Activated CD4-positive, alpha-beta T cell treated with anti-CD3 and anti-CD28 coated beads, Interleukin-2, amount 50 U/mL, for 4 hours (primary cell): ENCODE measurements at regions not wholly inside any gene's neighbourhood (a gene's known extent, or its start where the extent isn't known, plus 50 kb on each side); places are given as distances from the start of the nearest gene placed in this dataset.

ENCODE experiments used
- DNase-seq, 2 experiments: peaks; one replicate each; pipeline ENCODE4 v3.0.0-alpha.2; 2020

- no peak for DNase-seq
Observed at GRCh38 chr3:25306705-25307104, 121.4 kb upstream of the RARB start.

GRCh38 chr3:25313286-25313685, 114.8 kb upstream of the RARB start:
- DNase-seq: no peak

GRCh38 chr3:25324954-25325655, 103.0 kb upstream of the RARB start:
- DNase-seq: no peak

- no peak for DNase-seq
Observed at GRCh38 chr3:25335356-25335755, 92.7 kb upstream of the RARB start.

GRCh38 chr3:25338158-25338725, 89.8 kb upstream of the RARB start:
- no peak for DNase-seq

- no peak for DNase-seq
Observed at GRCh38 chr3:25339225-25339624, 88.8 kb upstream of the RARB start.

GRCh38 chr3:25344670-25345069, 83.4 kb upstream of the RARB start:
- no peak for DNase-seq

- no peak for DNase-seq
Observed at GRCh38 chr3:25349095-25349494, 79.0 kb upstream of the RARB start.

- DNase-seq: no peak
Observed at GRCh38 chr3:25349828-25350724, 78.0 kb upstream of the RARB start.

GRCh38 chr3:25350725-25351114, 77.3 kb upstream of the RARB start:
- DNase-seq: no peak

GRCh38 chr3:25354071-25354470, 74.0 kb upstream of the RARB start:
- DNase-seq: no peak

GRCh38 chr3:25355034-25355885, 72.8 kb upstream of the RARB start:
- no peak for DNase-seq

GRCh38 chr3:25355998-25356397, 72.1 kb upstream of the RARB start:
- no peak for DNase-seq

GRCh38 chr3:25362118-25362517, 65.9 kb upstream of the RARB start:
- no peak for DNase-seq

- DNase-seq: no peak
Observed at GRCh38 chr3:25365636-25366035, 62.4 kb upstream of the RARB start.

GRCh38 chr3:25367025-25367424, 61.0 kb upstream of the RARB start:
- no peak for DNase-seq

- no peak for DNase-seq
Observed at GRCh38 chr3:25372167-25372566, 55.9 kb upstream of the RARB start.

- no peak for DNase-seq
Observed at GRCh38 chr3:25376340-25376739, 51.7 kb upstream of the RARB start.

GRCh38 chr3:25377042-25377441, 51.0 kb upstream of the RARB start:
- no peak for DNase-seq
